ENCODE measurements at regions not wholly inside any gene's neighbourhood (a gene's known extent, or its start where the extent isn't known, plus 50 kb on each side); places are given as distances from the start of the nearest gene placed in this dataset.
A peak's percentile ranks its signal among the peaks of the same experiment; 100 is the strongest.
"Not testable (repeated sequence)": the region's sequence is repeated elsewhere in the genome, so short reads cannot be mapped to it uniquely, and the experiment has no call there.

DNA sequence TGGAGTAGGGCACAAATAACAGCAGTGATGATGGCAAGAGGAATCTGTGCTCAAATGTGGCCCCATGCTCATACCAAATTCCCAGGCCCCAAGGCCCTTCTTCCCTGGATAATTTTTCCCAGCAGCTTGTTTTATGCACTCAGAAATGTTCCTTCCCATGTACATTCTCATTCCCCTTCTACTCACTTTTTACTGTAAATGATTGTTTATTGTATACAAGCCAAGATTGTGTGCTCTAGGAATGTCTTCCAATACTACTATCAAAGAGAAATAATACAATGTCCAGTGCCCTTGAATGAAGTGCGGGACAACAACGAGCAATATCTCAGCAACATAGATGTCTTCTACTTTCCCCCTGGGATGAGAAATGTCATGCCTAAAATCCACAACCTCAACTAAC is 201.6 kb downstream of the ICOS start:
- no peak for DNase-seq (ENCODE audit: extremely low read depth, low read depth, low spot score)

DNA sequence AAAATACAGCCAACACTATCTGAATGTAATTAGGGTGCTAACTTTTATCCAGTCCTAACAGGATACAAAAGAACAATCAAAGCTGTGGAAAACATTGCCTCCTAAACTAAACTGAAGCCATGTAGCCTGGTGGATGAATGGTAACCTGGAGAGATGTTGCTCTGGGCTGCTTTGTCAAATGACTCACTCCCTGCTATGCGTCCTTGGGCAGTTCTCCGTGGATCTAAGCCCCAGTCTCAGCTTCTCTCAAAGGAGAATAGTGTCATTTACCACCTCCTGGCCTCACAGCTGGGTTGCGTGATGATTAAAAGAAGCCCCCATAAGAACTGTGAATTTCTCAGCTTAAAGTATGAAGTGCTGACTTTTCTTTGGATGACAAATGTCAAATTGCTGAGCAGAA is 203.7 kb downstream of the ICOS start:
- DNase-seq (ENCODE audit: extremely low read depth, low read depth, low spot score) = no peak

DNA sequence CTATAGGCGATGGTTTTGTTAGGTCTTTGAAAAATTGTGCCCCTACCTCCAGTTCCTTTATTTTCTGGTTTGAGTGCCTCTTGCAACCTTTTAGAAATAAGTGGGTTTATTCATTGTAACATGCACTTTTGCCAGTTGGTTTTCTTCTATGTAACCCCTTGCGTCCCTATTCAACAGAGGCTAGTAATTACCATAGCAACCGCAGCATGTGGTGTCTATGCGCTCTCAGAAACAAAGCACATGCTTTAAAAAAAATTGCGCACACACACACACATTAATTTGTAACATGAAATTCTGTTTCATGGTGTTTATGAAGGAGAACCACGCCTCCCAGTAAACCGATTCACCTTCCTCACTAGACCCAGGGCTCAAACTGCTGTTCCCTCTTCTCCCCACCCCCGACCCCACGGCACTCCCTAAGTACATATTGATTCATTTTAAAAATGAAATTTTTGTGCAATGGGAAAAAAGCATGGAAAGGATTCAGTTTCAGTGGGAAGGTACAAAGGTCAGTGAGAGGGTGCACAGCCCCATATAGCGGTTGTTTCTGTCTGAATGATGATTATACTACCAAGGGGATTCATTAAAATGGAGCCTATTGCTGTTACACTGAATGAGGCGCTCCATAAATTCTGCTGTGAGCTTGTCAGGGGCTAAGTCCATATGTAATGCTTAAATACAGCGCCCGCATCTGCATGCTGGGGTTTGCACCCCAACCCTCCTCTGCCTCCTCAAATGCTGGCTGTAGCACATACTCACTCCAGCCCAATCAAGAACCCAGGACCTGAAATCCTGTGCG is 206.9 kb downstream of the ICOS start:
- no peak for DNase-seq (ENCODE audit: extremely low read depth, low read depth, low spot score)

DNA sequence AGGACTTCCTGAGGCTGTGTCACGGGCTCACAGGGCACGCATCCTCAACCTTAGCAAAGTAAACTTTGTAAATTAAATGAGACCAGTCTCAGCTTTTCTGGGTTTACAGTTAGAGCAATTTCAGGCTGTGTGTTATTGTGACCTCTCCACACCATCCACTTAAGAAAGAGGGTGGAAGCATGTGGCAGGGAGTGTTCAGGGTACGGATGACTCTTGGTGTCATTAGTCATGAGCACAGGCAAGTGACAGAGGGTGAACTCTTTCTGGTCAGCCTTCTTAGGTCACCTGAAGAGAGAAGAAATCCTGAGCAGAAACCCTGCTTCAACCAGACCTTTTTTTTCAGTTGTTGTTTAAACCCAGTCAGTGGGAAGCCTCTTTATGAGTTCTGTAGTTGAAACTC is 207.9 kb downstream of the ICOS start:
- no peak for DNase-seq (ENCODE audit: extremely low read depth, low read depth, low spot score)

DNA sequence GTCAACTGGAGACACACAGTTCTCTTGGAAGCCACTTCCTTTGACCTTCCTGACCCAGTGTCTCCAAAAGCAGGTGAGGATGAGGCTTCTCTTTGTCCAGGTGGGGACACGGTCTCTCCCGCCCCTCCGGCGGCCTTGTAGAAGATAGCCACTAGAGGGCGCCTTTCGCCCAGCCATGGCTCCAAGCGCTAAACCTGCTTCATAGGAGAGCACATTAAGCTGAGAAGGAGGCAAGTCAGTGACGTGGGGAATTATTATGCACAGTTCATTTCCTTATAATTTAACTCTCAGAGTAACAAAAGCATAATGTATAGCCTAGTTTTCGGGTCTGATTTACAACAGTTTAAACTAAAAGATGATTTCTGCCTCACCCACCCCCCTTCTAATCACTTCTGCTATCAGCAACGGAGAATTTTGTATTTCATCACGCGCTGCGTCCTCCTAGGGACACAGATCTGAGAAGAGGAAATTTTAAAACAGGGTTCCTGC is 208.7 kb downstream of the ICOS start:
- peak; percentile 60 for DNase-seq (ENCODE audit: extremely low read depth, low read depth, low spot score)

DNA sequence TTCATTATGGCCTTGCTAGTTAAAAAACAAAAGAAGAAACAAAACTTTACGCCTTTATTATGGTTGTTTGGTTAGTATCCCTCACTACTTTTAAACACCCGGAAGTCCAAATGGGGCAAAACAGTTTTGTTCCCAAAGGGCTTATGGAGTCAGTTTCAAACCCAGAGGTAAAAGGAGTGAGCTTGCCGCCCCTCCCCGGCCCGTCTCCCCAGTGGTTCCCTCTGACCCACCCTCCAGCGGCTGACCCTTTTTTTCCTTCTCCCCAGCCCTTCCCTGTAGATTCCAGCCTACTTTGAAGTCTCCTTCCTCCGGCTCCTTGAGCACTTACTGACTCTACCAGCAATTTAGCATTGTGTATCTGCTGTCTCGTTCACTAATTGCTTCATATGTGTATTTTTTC is 209.2 kb downstream of the ICOS start:
- DNase-seq (ENCODE audit: extremely low read depth, low read depth, low spot score) = no peak

DNA sequence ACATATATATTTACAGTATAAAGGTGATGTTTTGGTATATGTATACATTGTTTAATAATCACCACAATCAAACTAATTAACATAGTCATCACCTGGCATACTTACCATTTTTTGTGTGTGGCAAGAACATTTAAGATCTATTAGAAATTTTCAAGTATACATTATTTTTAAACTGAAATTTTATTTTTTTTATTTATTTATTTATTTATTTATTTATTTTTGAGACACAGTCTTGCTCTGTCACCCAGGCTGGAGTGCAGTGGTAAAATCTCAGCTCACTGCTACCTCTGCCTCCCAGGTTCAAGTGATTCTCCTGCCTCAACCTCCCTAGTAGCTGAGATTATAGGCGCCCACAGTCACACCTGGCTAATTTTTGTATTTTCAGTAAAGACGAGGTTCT is 210.5 kb downstream of the ICOS start:
- not testable (repeated sequence) for DNase-seq (ENCODE audit: extremely low read depth, low read depth, low spot score)

DNA sequence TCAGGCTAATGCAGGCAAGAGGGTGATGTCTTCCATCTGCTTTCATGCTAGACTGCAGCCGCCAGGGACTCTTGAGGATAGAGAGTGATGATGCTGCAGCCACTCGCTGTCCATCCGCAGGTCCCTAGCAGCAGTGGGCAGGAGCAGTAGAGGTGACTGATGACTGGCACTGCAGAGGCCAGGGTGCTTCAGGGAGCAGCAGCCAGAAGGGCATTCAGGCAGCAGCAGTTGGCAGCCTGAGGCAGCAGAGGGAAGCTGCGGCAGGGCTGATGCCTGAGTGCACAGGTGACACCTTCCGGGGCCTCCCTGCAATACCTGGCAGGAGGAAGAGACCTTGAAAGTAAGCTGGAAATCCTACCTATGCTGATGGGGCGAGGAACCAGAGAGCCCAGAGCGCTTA is 214.2 kb downstream of the ICOS start:
- DNase-seq (ENCODE audit: extremely low read depth, low read depth, low spot score) = no peak

DNA sequence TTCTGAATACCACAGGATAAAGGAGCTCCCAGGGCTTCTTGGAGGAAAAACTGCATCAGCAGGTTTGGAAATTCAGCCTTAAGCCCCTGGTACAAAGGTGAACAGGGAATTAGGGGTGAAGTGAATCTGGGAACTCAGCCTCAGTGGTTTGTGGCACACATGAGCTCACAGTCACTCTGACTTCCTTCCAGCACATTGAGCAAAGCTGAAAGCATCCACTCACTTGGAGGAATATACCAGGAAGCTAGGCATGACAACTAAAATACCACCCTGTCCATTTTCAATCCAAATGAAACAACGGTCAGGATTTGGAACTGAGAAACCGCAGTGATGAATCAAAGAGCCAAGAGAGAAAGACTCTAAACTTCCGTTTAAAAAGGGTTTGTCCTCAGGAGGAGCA is 216.1 kb downstream of the ICOS start:
- no peak for DNase-seq (ENCODE audit: extremely low read depth, low read depth, low spot score)

DNA sequence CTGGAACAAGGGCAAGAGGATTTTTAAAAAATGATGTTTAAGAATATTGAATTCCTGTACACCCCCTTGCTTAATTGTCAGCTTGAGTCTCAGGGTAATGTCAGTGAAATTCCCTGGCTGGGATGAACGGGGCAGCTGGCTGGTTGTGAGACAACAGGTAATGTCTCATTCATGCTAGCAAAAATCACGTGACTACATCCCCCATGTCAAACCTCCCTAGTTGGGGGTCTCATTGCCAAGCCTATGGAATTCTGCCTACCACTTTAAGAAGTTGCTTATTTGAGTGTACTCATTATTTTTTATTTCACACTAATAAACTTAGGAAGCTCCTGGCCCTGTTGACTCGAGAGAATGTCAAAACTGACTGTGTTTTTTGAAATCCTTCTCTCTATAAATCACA is 218.3 kb downstream of the ICOS start:
- DNase-seq (ENCODE audit: extremely low read depth, low read depth, low spot score) = no peak

DNA sequence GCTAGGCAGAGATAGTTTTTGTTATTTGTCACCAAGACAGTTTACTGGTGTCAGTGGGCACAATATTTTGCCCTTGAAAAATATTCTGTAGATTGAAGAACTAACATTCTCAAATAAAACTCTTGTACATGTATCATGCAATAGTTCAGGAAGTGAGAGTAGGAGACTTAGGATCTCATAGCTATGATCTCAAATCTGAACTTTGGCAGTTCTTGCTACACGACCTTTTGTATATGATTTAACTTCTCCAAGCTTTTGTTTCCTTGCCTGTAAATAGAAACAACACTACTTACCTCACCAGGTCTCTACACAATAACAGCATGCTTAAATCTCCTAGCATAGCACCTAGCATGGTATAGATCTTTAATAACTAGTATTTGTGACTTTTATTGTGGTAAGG is 219.9 kb downstream of the ICOS start:
- DNase-seq (ENCODE audit: extremely low read depth, low read depth, low spot score) = no peak

DNA sequence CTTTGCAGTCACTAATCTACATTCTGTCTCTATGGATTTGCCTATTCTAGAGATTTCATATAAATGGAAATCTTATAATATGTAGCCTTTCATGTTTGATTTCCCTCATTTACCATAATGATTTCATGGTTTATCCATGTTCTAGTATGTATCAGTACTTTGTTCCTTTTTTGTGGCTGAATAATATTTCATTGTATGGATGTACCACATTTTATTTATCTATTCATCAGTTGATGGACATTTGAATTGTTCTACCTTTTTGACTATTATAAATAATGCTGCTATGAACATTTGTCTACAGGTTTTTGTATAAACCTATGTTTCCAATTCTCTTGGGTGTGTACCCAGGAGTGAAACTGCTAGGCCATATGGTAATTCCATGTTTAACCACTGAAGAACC is 221.1 kb downstream of the ICOS start:
- no peak for DNase-seq (ENCODE audit: extremely low read depth, low read depth, low spot score)

DNA sequence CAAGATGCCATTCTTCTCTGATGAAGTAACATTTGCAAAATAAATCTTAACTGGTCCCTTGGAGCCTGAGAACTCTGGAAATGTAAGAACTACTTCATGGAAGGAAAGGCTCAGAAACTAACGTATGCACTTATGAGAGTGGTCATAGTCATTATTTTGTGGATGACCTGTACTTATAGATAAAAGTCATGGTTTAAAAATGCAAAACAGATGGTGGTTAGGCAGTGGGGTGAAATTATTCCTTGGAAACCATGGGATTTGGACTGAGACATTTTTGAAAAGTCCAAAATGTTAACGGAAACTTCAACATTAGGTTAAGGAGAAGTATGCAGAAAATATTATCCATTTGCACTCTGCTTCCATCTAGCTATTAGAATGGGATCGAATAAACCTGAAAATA is 223.0 kb downstream of the ICOS start:
- no peak for DNase-seq (ENCODE audit: extremely low read depth, low read depth, low spot score)

DNA sequence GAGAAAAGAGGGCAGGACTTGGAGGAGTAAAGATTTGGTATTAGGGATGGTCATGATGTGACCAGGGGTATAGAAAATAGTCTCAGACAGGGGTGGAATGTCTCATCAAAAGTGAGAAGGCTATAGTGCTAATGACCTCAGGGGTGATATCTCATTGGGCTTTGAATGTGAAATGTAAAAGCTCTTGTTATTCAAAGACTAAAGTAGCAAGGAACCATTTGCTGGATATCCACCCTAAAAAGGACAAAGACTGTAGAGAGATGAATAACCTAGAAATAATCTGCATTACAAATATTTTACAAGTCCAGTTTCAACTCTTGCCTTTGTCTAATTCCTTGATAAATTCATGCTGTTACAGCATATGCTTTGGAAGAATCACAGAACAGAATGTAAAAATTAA is 224.4 kb downstream of the ICOS start:
- no peak for DNase-seq (ENCODE audit: extremely low read depth, low read depth, low spot score)

DNA sequence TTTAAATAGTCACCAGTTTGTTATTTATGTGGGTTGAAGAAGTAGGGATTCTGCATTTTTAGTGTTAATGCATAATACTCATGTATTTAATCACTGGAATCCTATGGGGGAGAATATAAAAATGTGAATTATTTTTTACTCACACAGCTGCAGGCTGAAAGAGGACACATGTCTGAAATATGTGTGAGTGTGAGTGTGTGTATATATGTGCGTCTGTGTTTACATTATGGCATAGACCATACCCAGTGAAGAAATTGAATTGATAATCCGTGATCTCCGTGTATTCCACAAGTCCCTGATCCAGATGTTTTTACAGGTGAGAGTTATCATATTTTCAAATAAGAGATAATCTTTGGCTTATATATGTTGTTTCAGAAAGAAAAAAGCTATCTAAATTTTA is 225.3 kb downstream of the ICOS start:
- no peak for DNase-seq (ENCODE audit: extremely low read depth, low read depth, low spot score)

DNA sequence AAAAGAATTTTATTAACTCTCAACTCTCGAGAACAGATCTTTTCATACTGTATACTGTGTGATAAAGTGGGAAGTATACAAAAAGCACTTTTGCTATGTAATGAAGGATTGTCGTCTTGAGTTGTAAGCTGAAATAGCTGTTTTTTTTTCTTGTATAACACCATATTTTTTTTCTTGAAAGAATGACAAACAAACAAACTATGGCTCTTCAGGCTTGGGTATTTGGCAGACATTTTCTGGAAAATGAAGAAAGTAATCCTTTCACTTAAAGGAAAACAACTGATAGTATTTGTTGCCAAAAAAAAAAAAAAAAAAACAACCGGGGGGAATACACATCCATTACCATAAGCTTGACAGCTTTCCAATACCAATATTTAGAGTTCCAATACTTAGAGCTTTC is 230.4 kb downstream of the ICOS start:
- DNase-seq (ENCODE audit: extremely low read depth, low read depth, low spot score) = no peak

DNA sequence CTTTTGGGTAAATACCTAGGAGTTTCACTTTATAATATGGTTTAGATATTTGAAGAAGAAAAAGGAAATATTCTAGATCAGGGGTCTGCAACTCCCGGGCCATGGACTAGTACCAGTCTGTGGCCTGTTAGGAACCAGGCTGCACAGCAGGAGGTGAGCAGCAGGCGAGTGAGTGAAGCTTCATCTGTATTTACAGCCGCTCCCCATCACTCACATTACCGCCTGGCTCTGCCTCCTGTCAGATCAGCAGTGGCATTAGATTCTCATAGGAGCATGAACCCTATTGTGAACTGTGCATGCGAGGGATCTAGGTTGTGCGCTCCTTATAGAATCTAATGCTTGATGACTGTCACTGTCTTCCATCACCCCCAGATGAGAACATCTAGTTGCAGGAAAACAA is 231.1 kb downstream of the ICOS start:
- not testable (repeated sequence) for DNase-seq (ENCODE audit: extremely low read depth, low read depth, low spot score)

DNA sequence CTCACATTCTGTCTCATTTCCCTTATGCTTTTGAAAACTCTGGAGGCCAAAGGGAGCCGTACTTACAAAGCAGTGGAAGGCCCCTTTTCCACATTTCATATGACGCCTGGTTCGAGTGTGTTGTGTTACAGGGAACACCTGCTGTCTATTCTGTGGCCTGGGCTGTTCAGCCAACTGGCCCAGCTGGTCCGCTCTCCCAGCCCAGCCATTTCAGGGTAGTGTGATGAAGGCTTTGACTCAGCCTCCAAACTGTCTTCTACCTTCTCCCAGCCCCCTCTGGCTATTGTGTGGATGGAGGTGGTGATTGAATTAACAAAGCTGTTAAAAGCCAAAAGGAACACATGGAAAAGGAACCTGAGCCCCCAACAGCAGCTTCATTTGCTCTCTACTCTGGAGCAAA is 233.8 kb downstream of the ICOS start:
- DNase-seq (ENCODE audit: extremely low read depth, low read depth, low spot score) = no peak

DNA sequence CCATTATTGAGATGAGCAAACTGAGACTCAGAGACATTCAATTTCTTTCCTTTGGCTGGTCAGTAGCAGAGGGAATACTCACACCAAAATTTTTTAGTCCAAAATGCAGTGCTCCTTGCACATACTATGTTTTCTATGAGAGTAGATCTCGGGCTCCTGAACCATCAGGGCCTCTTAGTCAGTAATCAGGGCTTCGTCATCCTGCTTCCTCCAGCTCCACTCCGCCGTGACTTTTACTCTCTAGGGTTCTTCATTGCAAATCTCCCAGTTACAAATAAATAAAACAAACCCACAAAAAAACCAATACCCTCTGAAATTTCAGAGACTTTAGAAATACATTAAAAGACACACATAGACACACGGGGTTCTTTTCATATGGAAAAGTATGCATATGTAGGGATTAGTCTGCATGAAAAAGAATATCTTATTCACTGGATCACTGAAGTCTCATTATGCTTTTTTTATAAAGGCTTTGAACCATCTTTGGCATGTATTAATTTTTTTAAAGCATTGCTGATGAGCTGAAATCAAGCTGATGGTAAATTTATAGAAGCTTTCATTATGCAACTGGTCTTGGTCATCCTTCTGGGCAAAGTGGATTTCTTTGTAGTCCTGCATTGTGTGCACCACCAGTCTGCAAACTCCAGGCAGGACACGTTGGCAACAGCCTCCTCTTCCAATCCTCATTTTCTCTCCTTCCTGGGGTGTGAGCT is 235.0 kb downstream of the ICOS start:
- DNase-seq (ENCODE audit: extremely low read depth, low read depth, low spot score) = no peak

DNA sequence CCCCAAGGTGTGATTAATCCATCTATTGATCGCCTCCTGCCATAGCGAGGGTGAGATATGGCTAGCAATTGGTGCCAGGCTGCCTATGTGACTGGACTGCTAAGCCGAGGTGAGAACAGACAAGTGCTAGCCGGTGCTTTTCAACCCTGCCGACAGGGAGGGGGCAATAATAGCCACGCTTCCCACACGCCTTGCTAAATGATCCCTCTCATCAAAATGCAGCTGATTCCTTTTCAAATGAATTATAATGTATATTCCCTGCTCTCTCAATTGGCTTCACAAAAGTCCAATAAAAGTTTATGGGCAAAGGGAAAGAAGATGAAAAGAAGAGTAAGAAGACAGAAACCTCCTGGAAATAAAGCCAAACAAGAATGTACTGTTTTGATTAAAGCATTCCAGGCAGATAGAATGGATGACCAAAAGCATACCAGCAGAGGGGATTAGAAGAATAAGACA is 235.6 kb downstream of the ICOS start:
- DNase-seq (ENCODE audit: extremely low read depth, low read depth, low spot score) = no peak

DNA sequence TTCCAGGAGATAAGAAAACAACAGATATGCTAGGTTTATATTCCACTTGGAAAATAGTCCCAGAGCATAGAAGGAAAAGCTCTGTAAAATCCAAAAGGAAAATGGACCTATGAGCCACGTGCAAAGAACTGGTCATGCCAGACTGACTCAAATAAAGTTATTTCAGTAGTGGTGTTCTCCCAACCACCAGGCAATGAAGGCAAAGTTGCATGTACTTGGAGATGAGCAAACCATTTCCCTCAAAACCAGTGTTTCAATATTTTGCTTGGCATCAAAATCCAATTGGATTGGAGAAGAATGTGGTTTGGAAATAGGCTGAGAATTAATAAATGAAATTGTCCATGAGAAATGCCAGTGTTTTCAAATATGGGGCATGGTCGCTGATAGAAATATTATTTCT is 237.5 kb downstream of the ICOS start:
- no peak for DNase-seq (ENCODE audit: extremely low read depth, low read depth, low spot score)

DNA sequence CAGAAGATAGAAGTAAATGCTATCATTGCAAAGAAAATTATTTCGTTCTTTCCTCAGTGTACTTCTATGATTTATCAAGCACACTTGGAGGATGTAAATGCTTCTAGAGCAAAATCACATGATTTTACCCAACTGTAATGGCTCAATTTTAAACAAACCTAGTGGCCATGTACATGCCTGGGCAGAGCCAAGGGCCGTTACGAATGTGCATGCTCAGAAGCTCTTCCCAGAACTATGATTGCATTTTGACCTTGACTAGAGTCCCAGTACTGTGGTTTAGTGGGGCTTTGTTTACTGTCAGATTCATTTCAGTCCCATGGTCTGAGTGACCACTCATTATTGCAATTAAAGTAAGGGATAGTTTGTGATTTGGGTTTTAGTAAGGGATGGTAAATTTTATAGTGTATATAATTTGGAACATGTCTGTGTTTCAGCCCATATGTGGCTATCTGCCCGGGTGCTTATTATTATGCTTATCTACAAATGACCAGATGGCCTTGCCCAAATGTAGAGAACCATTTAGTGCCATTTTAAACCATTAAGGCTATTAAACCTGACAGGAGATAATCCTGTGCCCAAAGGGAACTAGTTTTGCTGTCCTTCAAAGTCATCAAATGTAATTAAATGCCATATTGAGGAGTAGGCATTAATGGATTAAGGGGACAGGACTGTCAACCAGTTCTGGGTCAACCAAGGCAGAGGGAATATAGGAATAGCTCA is 239.1 kb downstream of the ICOS start:
- no peak for DNase-seq (ENCODE audit: extremely low read depth, low read depth, low spot score)
